T-helper 1 cell treated with Interleukin-12 subunit alpha and Interleukin-12 subunit beta and Interleukin-4 antibody, amounts not matched to agents 30 μg/mL and 1 μg/mL, for 36 hours (primary cell): ENCODE measurements at regions not wholly inside any gene's neighbourhood (a gene's known extent, or its start where the extent isn't known, plus 50 kb on each side); places are given as distances from the start of the nearest gene placed in this dataset.

ENCODE experiments used
- H3K27ac Mint-ChIP-seq: one replicate; pipeline ENCODE4 v1.8.0; 2021; ENCODE audit warnings: mild to moderate bottlenecking, mixed read lengths
- H3K27me3 Mint-ChIP-seq: one replicate; pipeline ENCODE4 v1.8.0; 2021; ENCODE audit warnings: low read depth, mixed read lengths
- H3K36me3 Mint-ChIP-seq: one replicate; pipeline ENCODE4 v1.8.0; 2021; ENCODE audit warnings: low read depth, mixed read lengths
- H3K4me1 Mint-ChIP-seq: one replicate; pipeline ENCODE4 v1.8.0; 2021; ENCODE audit warnings: low read depth, mixed read lengths
- H3K4me3 Mint-ChIP-seq: one replicate; pipeline ENCODE4 v1.8.0; 2021; ENCODE audit warnings: mild to moderate bottlenecking, moderate library complexity, mixed read lengths
- H3K9me3 Mint-ChIP-seq: one replicate; pipeline ENCODE4 v1.8.0; 2021; ENCODE audit warnings: mixed read lengths

- no peaks in the 10 kb centered on the region for H3K9me3 Mint-ChIP-seq
- H3K4me3 Mint-ChIP-seq: no peak overlapping the region
- H3K27me3 Mint-ChIP-seq: no peaks in the 10 kb centered on the region
- H3K27ac Mint-ChIP-seq: no peak overlapping the region
- no peaks in the 10 kb centered on the region for H3K4me1 Mint-ChIP-seq
- no peaks in the 10 kb centered on the region for H3K36me3 Mint-ChIP-seq
These were observed 648.7 kb upstream of the CCDC54 start for GRCh38 chr3:106728315-106729098.

DNA sequence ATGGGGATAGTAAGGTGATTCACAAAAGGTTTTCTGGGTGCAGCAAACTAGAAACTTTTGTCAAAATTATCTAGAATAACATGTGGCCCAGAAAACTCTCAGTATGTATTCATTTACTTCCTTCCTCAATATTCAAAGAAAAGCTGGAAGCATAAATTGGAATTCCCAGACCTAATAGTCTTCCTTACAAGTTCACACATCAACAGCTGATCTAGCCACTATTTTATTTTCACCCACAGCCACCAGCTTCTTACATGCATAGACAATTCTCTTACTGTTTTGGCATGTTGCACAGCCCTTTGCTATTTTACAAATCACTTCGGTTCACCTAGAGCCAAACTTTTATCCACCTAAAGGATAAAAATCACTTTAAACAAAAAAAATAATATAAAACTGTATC is 647.8 kb upstream of the CCDC54 start:
- H3K27ac Mint-ChIP-seq: no peak overlapping the region
- no peaks in the 10 kb centered on the region for H3K4me1 Mint-ChIP-seq
- no peaks in the 10 kb centered on the region for H3K27me3 Mint-ChIP-seq
- H3K9me3 Mint-ChIP-seq: no peaks in the 10 kb centered on the region
- H3K36me3 Mint-ChIP-seq: no peaks in the 10 kb centered on the region
- H3K4me3 Mint-ChIP-seq: no peak overlapping the region

GRCh38 chr3:106731230-106731629 is 646.0 kb upstream of the CCDC54 start:
- Mint-ChIP-seq H3K36me3 (no peaks in the 10 kb centered on the region), H3K9me3 (no peaks in the 10 kb centered on the region), H3K27me3 (no peaks in the 10 kb centered on the region), H3K4me1 (no peaks in the 10 kb centered on the region), H3K27ac (no peak overlapping the region), H3K4me3 (no peak overlapping the region)

DNA sequence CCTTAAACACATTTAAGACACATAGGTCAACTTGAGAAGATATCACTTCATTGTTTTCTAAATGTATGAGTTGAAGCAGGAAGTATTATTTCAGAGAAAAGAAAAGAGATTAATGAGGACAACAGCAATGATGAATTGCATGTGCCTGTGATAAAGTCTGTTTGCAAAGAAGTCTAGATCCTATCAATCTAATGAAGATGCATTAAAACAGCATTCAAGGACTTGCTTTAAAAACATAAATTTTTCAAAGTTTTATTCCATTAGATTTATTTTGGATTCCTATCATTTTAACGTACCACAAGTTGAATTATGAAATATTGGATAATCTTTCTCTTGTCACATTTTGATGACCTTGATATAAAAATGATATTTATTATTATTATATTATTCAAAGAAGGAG is 642.5 kb upstream of the CCDC54 start:
- no peak overlapping the region for H3K27ac Mint-ChIP-seq
- no peaks in the 10 kb centered on the region for H3K36me3 Mint-ChIP-seq
- H3K9me3 Mint-ChIP-seq: no peaks in the 10 kb centered on the region
- H3K27me3 Mint-ChIP-seq: no peaks in the 10 kb centered on the region
- no peaks in the 10 kb centered on the region for H3K4me1 Mint-ChIP-seq
- no peak overlapping the region for H3K4me3 Mint-ChIP-seq

DNA sequence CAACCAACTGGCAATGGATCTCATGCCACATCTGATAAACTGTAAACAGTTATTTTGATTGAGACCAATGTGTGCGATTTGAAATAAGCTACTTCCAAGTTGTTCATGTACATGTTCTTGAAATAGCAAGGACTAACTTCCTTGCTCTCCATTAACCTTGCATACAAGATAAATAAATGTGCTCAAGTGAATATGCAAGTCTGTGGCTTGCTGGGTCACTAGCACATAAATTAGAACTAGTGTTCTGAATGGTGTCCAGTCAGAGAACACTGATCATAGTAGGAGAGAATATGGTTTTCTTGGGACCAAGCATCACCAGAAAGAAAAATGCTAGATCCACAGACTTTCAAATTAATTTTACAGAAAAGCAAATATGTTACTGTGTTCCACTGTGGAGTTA is 640.0 kb upstream of the CCDC54 start:
- Mint-ChIP-seq H3K36me3 (no peaks in the 10 kb centered on the region), H3K4me3 (no peak overlapping the region), H3K9me3 (no peaks in the 10 kb centered on the region), H3K27me3 (no peaks in the 10 kb centered on the region), H3K27ac (no peak overlapping the region), H3K4me1 (no peaks in the 10 kb centered on the region)

DNA sequence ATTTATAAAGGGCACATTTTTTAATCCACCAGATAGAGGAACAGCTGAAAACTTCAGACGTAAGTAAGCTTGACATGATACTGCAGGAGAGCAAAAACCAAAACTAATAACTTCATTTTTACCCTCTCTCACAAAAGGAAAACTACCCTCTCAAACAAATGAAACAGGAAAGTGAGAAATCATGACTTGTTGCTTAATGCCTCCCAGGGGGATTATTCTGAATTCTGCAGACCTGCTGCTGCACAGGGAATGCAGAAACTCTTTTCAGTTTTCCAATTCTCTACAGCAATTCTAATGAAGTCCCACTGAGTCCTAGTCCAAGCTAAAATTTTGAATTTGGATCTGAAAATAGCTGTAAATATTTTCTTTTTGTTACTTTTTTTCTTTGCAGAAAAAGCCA is 637.1 kb upstream of the CCDC54 start:
- no peak overlapping the region for H3K4me3 Mint-ChIP-seq
- no peak overlapping the region for H3K27ac Mint-ChIP-seq
- H3K9me3 Mint-ChIP-seq: no peaks in the 10 kb centered on the region
- H3K4me1 Mint-ChIP-seq: no peaks in the 10 kb centered on the region
- H3K36me3 Mint-ChIP-seq: no peaks in the 10 kb centered on the region
- no peaks in the 10 kb centered on the region for H3K27me3 Mint-ChIP-seq

DNA sequence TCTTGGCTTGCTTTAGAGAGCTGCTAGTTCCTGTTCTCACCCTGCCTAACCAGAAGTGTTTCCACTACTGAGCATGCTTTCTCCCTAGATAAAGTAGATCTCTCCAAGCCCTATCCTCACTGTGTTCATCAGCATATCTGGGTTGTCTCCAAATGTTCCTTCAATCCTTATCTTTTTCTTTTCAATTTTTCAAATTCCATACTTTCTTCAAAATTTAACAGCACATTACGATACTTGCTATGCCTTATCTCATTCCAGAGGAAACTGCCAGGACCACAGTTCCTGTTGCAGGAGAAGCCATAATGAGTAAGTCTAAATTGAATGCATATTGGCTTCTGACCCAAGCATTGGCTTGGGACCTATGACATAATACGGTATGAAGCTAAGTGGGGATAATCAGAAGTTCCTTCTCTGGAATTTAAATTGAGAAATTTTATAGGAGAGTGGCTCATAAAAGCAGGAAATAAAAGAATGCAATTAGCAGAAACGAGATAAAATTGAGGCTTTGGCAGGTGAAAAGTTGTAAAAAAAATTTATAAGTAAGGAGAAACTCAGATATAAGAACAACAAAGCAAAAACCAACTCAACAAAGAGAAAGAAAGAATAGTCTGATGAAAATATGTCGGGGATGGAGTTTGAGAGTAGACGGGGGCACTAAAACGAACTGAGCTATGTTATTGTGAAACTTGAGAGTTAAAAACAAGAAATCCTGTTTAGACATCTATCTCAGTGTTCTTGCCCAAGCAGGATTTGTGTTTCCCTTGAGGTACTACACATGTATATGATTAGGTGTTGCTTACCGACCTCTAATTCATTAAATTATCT is 631.7 kb upstream of the CCDC54 start:
- Mint-ChIP-seq H3K4me3 (no peak overlapping the region), H3K9me3 (no peaks in the 10 kb centered on the region), H3K27me3 (no peaks in the 10 kb centered on the region), H3K4me1 (no peaks in the 10 kb centered on the region), H3K36me3 (no peaks in the 10 kb centered on the region), H3K27ac (no peak overlapping the region)

DNA sequence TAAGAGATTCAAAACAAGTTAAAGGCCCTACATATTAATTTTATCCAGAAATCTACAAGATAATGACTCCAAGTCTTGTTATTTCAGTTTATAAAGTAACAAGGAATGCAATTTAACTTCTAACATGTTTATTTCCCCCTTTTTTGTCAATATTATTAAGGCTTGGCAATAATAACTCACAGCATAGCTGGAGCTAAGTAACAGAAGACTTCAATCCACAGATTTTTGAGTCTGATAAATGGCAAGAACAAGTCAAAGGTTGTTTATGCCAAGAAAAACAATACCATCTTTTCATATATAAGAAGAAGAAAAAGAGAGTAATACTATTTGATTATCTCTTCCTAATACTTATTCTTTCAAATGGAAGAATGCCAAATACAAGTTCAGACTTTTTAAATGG is 631.0 kb upstream of the CCDC54 start:
- H3K27ac Mint-ChIP-seq: no peak overlapping the region
- no peaks in the 10 kb centered on the region for H3K36me3 Mint-ChIP-seq
- H3K4me1 Mint-ChIP-seq: no peaks in the 10 kb centered on the region
- H3K9me3 Mint-ChIP-seq: no peaks in the 10 kb centered on the region
- no peak overlapping the region for H3K4me3 Mint-ChIP-seq
- no peaks in the 10 kb centered on the region for H3K27me3 Mint-ChIP-seq

- no peaks in the 10 kb centered on the region for H3K9me3 Mint-ChIP-seq
- H3K27me3 Mint-ChIP-seq: no peaks in the 10 kb centered on the region
- no peak overlapping the region for H3K27ac Mint-ChIP-seq
- no peaks in the 10 kb centered on the region for H3K4me1 Mint-ChIP-seq
- no peak overlapping the region for H3K4me3 Mint-ChIP-seq
- H3K36me3 Mint-ChIP-seq: no peaks in the 10 kb centered on the region
These were observed 628.6 kb upstream of the CCDC54 start for GRCh38 chr3:106748472-106749262.

DNA sequence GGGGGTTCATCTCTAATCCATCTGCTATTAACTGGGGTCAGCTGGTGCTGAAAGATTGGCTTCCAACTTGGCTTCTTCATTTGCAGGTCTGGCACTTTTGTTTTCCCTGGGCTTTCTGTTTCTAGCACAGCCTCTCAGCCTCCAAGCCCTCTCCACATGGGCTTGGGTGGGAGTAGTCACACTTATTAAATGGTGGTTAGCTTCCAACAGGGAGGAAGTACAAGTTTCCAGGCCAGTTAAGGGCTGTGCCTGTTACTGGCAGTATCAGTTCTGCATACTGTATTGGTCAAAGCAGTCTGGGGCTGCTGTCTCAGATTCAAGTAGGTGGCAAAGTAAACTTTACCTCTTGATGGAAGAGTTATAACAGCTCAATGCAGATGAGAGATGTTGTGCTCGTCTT is 627.1 kb upstream of the CCDC54 start:
- no peak overlapping the region for H3K27ac Mint-ChIP-seq
- no peaks in the 10 kb centered on the region for H3K27me3 Mint-ChIP-seq
- no peaks in the 10 kb centered on the region for H3K36me3 Mint-ChIP-seq
- no peaks in the 10 kb centered on the region for H3K4me1 Mint-ChIP-seq
- H3K4me3 Mint-ChIP-seq: no peak overlapping the region
- peaks cover 5% of the 10 kb centered on the region for H3K9me3 Mint-ChIP-seq

DNA sequence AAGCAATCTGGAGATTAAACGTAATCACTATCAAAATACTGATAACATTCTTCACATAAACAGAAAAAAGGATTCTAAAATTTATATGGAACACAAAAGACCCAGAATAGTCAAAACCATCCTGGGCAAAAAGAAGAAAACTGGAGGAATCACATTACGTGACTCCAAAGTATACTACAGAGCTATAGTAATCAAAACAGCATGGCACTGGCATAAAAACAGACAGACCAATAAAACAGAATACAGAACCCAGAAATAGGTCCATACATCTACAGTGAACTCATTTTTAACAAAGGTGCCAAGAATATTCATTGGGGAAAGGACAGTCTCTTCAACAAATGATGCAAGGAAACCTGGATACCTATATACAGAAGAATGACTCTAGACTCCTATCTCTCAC is 621.9 kb upstream of the CCDC54 start:
- H3K9me3 Mint-ChIP-seq: peaks cover 6% of the 10 kb centered on the region
- no peaks in the 10 kb centered on the region for H3K4me1 Mint-ChIP-seq
- H3K36me3 Mint-ChIP-seq: no peaks in the 10 kb centered on the region
- no peak overlapping the region for H3K4me3 Mint-ChIP-seq
- H3K27ac Mint-ChIP-seq: no peak overlapping the region
- H3K27me3 Mint-ChIP-seq: no peaks in the 10 kb centered on the region

DNA sequence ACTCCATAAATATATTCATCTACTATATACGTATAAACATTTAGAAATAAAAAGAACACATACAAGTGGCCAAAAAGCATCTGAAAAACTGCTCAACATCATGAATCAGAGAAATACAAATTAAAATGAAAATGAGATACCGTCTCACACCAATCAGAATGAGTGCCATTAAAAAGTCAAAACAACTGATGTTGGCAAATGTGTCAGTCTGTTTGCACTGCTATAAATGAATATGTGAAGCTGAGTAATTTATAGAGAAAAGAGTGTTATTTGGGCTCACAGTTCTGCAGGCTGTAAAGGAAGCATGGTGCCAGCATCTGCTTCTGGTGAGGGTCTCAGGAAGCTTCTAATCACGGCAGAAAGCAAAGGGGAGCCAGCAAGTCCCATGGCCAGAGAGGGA is 620.3 kb upstream of the CCDC54 start:
- H3K36me3 Mint-ChIP-seq: no peaks in the 10 kb centered on the region
- H3K27ac Mint-ChIP-seq: no peak overlapping the region
- H3K9me3 Mint-ChIP-seq: peaks cover 6% of the 10 kb centered on the region
- no peak overlapping the region for H3K4me3 Mint-ChIP-seq
- no peaks in the 10 kb centered on the region for H3K27me3 Mint-ChIP-seq
- H3K4me1 Mint-ChIP-seq: no peaks in the 10 kb centered on the region

GRCh38 chr3:106758459-106758858 is 618.8 kb upstream of the CCDC54 start:
- Mint-ChIP-seq H3K9me3 (peaks cover 6% of the 10 kb centered on the region), H3K36me3 (no peaks in the 10 kb centered on the region), H3K4me3 (no peak overlapping the region), H3K27ac (no peak overlapping the region), H3K4me1 (no peaks in the 10 kb centered on the region), H3K27me3 (no peaks in the 10 kb centered on the region)

GRCh38 chr3:106759731-106760130 is 617.5 kb upstream of the CCDC54 start:
- no peaks in the 10 kb centered on the region for H3K27me3 Mint-ChIP-seq
- H3K36me3 Mint-ChIP-seq: no peaks in the 10 kb centered on the region

DNA sequence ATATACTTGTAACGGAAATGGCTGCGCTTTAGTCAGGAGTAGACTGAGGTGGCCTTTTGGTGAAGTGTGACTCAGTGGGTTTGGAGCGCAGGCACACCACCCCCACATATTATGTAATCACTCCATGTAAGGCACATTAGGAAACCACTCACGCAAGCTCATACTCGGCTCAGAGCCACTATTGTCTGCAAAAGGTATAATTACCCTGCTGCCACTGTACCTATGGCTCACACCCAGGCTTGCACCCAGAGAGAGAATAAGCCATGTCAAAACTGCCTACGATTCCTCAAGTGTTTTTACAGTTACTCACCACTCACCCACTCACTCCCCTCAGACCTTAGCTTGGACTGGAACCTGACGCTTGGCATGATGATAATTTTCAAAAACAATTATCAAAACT is 611.9 kb upstream of the CCDC54 start:
- no peaks in the 10 kb centered on the region for H3K9me3 Mint-ChIP-seq
- H3K36me3 Mint-ChIP-seq: no peaks in the 10 kb centered on the region
- H3K27me3 Mint-ChIP-seq: no peaks in the 10 kb centered on the region
- H3K4me1 Mint-ChIP-seq: no peaks in the 10 kb centered on the region
- no peak overlapping the region for H3K27ac Mint-ChIP-seq
- H3K4me3 Mint-ChIP-seq: no peak overlapping the region

More at GRCh38 chr3:106759731-106760130, 617.5 kb upstream of the CCDC54 start:
- H3K4me1 Mint-ChIP-seq: no peaks in the 10 kb centered on the region
- H3K4me3 Mint-ChIP-seq: no peak overlapping the region
- H3K27ac Mint-ChIP-seq: no peak overlapping the region
- peaks cover 4% of the 10 kb centered on the region for H3K9me3 Mint-ChIP-seq
